B cell (primary cell): ENCODE measurements at regions not wholly inside any gene's neighbourhood (a gene's known extent, or its start where the extent isn't known, plus 50 kb on each side); places are given as distances from the start of the nearest gene placed in this dataset.
A peak's percentile ranks its signal among the peaks of the same experiment; 100 is the strongest.

Source experiments
- ATAC-seq: fragments of 200-7000 bp; cut with Tn5 transposase; one replicate; pipeline ENCODE4 v1.10.0; 2021; ENCODE audit warnings: low read depth, mild to moderate bottlenecking, moderate number of reproducible peaks, moderate library complexity
- CTCF ChIA-PET: fragments of 350-600 bp; sonication (Branson Sonifier 250); formaldehyde crosslinking; loops from one replicate; lab custom pipeline; 2021; ENCODE audit warnings: antibody characterized with exemption, inconsistent platforms; lab: Charles Lee
- POLR2A ChIA-PET: fragments of 350-600 bp; sonication (Branson Sonifier 250); formaldehyde crosslinking; loops from one replicate; lab custom pipeline; 2021; ENCODE audit warnings: antibody characterized with exemption; lab: Charles Lee
- DNase-seq: peaks from one replicate; pipeline ENCODE4 v3.0.0; 2013
- H2AFZ ChIP-seq: 2 replicates; pipeline ENCODE4 v1.6.1; 2012; ENCODE audit warnings: mild to moderate bottlenecking, low read depth, low read length; ENCODE audit not compliant: insufficient read depth, poor library complexity, severe bottlenecking
- H3K27ac ChIP-seq, 2 donors: 1 replicate in 1 of 2; 2 replicates in 1 of 2; pipeline ENCODE4 v1.5.1; 2012 to 2013; ENCODE audit warnings: low read length in 2 of 2, mild to moderate bottlenecking in 2 of 2, moderate library complexity in 1 of 2
- H3K27me3 ChIP-seq, 4 experiments: fragments of 200-600 bp in 1 of 4; sonication (generic) in 1 of 4; replicated peaks in 1 of 4; 1 replicate in 2 of 4; 2 replicates in 2 of 4; pipeline versions ENCODE4 v1.6.1 to v1.7.0; 2013 to 2016; ENCODE audit warnings: low read length in 3 of 4, mild to moderate bottlenecking in 2 of 4, mixed read lengths in 1 of 4, moderate library complexity in 1 of 4; ENCODE audit not compliant: insufficient read depth in 4 of 4, control insufficient read depth in 3 of 4; ENCODE audit errors: control extremely low read depth in 1 of 4
- H3K36me3 ChIP-seq, 2 experiments: replicated peaks in 1 of 2; 1 replicate in 1 of 2; 2 replicates in 1 of 2; pipeline versions ENCODE4 v1.6.1 to v1.7.1; 2013; ENCODE audit warnings: low read length in 1 of 2; ENCODE audit not compliant: insufficient read depth in 2 of 2, control insufficient read depth in 1 of 2; ENCODE audit errors: control extremely low read depth in 1 of 2, extremely low read depth in 1 of 2
- H3K4me1 ChIP-seq, 2 donors: fragments of 200-600 bp in 1 of 2; sonication (generic) in 1 of 2; 1 replicate in 1 of 2; 2 replicates in 1 of 2; pipeline versions ENCODE4 v1.5.1 to v1.6.1; 2013 to 2017; ENCODE audit warnings: low read length in 2 of 2; ENCODE audit not compliant: control insufficient read depth in 2 of 2, insufficient read depth in 2 of 2
- H3K4me2 ChIP-seq: replicated peaks from 2 replicates; pipeline ENCODE3; 2012; ENCODE audit warnings: mild to moderate bottlenecking, low read depth, low read length; ENCODE audit not compliant: poor library complexity, severe bottlenecking
- H3K4me3 ChIP-seq, 5 experiments: fragments of 200-600 bp in 1 of 5; sonication (generic) in 1 of 5; 1 replicate in 3 of 5; 2 replicates in 2 of 5; pipeline versions ENCODE4 v1.5.1 to v1.7.0; 2011 to 2016; ENCODE audit warnings: low read length in 4 of 5, mild to moderate bottlenecking in 4 of 5, low read depth in 2 of 5, control low read depth in 1 of 5, moderate library complexity in 1 of 5; ENCODE audit not compliant: insufficient read depth in 1 of 5; ENCODE audit errors: control extremely low read depth in 1 of 5, extremely low read depth in 1 of 5
- H3K79me2 ChIP-seq: fragments of 200-600 bp; sonication (generic); one replicate; pipeline ENCODE4 v1.6.0; 2016; ENCODE audit warnings: low read length; ENCODE audit not compliant: control insufficient read depth, insufficient read depth
- H3K9ac ChIP-seq: fragments of 200-600 bp; sonication (generic); 2 replicates; pipeline ENCODE4 v1.6.1; 2017; ENCODE audit warnings: mild to moderate bottlenecking, low read length, moderate library complexity
- H3K9me3 ChIP-seq, 3 donors: one replicate each; pipeline versions ENCODE4 v1.6.1 to v1.7.1; 2013; ENCODE audit warnings: low read length in 2 of 3; ENCODE audit not compliant: control insufficient read depth in 2 of 3, insufficient read depth in 1 of 3; ENCODE audit errors: control extremely low read depth in 1 of 3
- H4K20me1 ChIP-seq: 2 replicates; pipeline ENCODE4 v1.6.0; 2012; ENCODE audit warnings: mild to moderate bottlenecking, low read length; ENCODE audit not compliant: insufficient read depth, control insufficient read depth, poor library complexity, severe bottlenecking
- H3K27ac Mint-ChIP-seq: one replicate; pipeline ENCODE4 v1.8.0; 2021; ENCODE audit warnings: mixed read lengths
- H3K27me3 Mint-ChIP-seq: one replicate; pipeline ENCODE4 v1.8.0; 2021; ENCODE audit warnings: mixed read lengths
- H3K4me1 Mint-ChIP-seq: one replicate; pipeline ENCODE4 v1.8.0; 2021; ENCODE audit warnings: mixed read lengths
- H3K4me3 Mint-ChIP-seq: one replicate; pipeline ENCODE4 v1.8.0; 2021; ENCODE audit warnings: mixed read lengths
- H3K9me3 Mint-ChIP-seq: one replicate; pipeline ENCODE4 v1.8.0; 2022; ENCODE audit warnings: mixed read lengths; ENCODE audit not compliant: insufficient read depth
- EZH2 ChIP-seq: IDR thresholded peaks from 2 replicates; pipeline ENCODE4 v1.6.1; 2012; ENCODE audit warnings: borderline replicate concordance, low read depth, mild to moderate bottlenecking, moderate library complexity, low read length; ENCODE audit not compliant: insufficient read depth, poor library complexity, severe bottlenecking
- WGBS: methylation state at CpG from one replicate; pipeline ENCODE4 v1.1.5; 2013; ENCODE audit warnings: missing lambda C conversion rate; ENCODE audit not compliant: insufficient coverage; 5-methylcytosine and 5-hydroxymethylcytosine counted together
- intact Hi-C: fragments of 100-400 bp; cut with micrococcal nuclease; formaldehyde crosslinking; loops from one replicate; pipeline ENCODE4 v1.10.0; 2022
- TF ChIP-seq, protein P1 (sequence below): fragments of 200-600 bp; IDR thresholded peaks from one replicate; pipeline ENCODE4 v1.8.0; 2022; ENCODE audit warnings: antibody characterized with exemption, mild to moderate bottlenecking

DNA sequence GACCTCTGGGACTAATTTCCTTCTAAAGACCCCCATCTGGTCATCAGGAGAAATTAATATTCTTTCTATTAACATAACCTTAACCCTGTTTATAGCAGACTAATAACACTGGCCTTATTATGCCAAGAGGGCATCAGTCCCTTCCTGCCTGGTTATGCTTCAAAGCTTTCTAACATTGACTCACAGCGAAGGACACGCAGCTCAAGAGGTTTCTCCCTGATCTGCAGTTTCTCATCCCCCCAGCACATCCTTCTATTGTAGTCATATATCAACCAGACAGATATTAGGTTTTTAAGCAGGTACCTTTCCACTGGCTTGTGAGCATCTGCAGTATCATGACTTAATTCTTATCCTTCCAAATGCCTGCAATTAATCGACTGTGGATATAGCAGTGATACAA lies 100.0 kb upstream of the CXCR4 start:
- no peak for TF ChIP-seq EZH2
- TF ChIP-seq, protein P1, sequence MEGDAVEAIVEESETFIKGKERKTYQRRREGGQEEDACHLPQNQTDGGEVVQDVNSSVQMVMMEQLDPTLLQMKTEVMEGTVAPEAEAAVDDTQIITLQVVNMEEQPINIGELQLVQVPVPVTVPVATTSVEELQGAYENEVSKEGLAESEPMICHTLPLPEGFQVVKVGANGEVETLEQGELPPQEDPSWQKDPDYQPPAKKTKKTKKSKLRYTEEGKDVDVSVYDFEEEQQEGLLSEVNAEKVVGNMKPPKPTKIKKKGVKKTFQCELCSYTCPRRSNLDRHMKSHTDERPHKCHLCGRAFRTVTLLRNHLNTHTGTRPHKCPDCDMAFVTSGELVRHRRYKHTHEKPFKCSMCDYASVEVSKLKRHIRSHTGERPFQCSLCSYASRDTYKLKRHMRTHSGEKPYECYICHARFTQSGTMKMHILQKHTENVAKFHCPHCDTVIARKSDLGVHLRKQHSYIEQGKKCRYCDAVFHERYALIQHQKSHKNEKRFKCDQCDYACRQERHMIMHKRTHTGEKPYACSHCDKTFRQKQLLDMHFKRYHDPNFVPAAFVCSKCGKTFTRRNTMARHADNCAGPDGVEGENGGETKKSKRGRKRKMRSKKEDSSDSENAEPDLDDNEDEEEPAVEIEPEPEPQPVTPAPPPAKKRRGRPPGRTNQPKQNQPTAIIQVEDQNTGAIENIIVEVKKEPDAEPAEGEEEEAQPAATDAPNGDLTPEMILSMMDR, result no peak
- no peak for DNase-seq
- POLR2A ChIA-PET, result interaction anchor here (0.8 to 8.2 kb wide), 4 partner anchors 8 to 99 kb away, joined by 4 to 39 read pairs (median 22); no protein-coding TSS in a partner anchor
- H3K4me3 Mint-ChIP-seq, result peak overlapping the region; percentile 24
- CTCF ChIA-PET, result interaction anchor here (0.9 to 1.9 kb wide), 5 partner anchors 15 to 304 kb away, joined by 3 to 5 read pairs (median 4); no protein-coding TSS in a partner anchor
- no peak overlapping the region for H3K4me2 ChIP-seq
- peaks cover 64 to 76% of the 10 kb centered on the region in 2 donors for H3K4me1 ChIP-seq
- H3K9ac ChIP-seq, result no peak overlapping the region
- 36% methylated on average over 3 of the region's 3 CpGs for WGBS
- H3K4me1 Mint-ChIP-seq, result peaks cover 94% of the 10 kb centered on the region
- H3K4me3 ChIP-seq, result no peak overlapping the region
- H3K27ac ChIP-seq, result no peak overlapping the region
- peak overlapping the region; percentile 64 for H3K27ac Mint-ChIP-seq
- H3K27me3 Mint-ChIP-seq, result no peaks in the 10 kb centered on the region
- H4K20me1 ChIP-seq, result no peaks in the 10 kb centered on the region
- intact Hi-C loops, result no loop called here
- ATAC-seq, result no peak
- H3K9me3 Mint-ChIP-seq, result no peaks in the 10 kb centered on the region
- no peaks in the 10 kb centered on the region for H3K79me2 ChIP-seq
- no peaks in the 10 kb centered on the region for H3K27me3 ChIP-seq
- H2AFZ ChIP-seq, result no peak overlapping the region
- no peaks in the 10 kb centered on the region for H3K9me3 ChIP-seq
- H3K36me3 ChIP-seq, result no peaks in the 10 kb centered on the region

DNA sequence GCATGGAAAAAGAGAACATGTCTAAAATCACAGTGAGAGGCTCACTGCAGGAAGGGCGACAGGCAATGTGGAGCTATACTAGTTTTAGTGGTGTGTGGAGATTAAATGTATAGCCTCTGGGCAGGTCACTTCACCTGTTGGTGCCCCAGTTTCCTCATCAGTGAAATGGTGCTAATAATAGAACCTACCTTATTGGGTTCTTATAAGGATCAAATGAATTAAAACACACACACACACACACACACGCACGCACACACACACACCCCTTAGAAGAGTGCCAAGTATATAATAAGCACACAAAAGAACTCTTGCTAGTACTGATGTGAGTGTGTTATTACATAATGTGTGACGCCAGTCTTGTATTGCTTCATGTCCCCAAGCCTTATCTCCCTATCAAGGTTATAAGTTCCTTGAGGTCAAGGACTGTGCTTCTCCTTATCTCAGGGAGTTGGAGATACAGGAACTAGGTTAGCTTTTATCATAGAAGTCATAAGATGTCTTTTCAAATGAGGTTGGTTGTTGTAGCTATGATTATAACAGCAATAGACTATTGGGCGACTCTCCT lies 98.0 kb upstream of the CXCR4 start:
- Histone ChIP-seq H3K4me2 (no peak overlapping the region), H3K27me3 (no peaks in the 10 kb centered on the region), H3K27ac (no peak overlapping the region), H2AFZ (no peak overlapping the region), H4K20me1 (no peaks in the 10 kb centered on the region), H3K4me3 (no peak overlapping the region), H3K36me3 (no peaks in the 10 kb centered on the region), H3K4me1 (peaks cover 68 to 78% of the 10 kb centered on the region in 2 donors), H3K9ac (no peak overlapping the region), H3K9me3 (no peaks in the 10 kb centered on the region), H3K79me2 (no peaks in the 10 kb centered on the region)
- Mint-ChIP-seq H3K27ac (peak overlapping the region; percentile 70), H3K9me3 (no peaks in the 10 kb centered on the region), H3K4me3 (no peak overlapping the region), H3K27me3 (no peaks in the 10 kb centered on the region), H3K4me1 (peaks cover 97% of the 10 kb centered on the region)
- ATAC-seq, result no peak
- WGBS, result 100% methylated on average over 1 of the region's 5 CpGs
- TF ChIP-seq, protein P1, result no peak
- no peak for TF ChIP-seq EZH2
- CTCF ChIA-PET, result interaction anchor here (0.8 to 2.6 kb wide), 7 partner anchors 9 to 218 kb away, joined by 3 to 9 read pairs (median 5); no protein-coding TSS in a partner anchor
- POLR2A ChIA-PET, result interaction anchor here (1.0 to 8.2 kb wide), 6 partner anchors 8 to 97 kb away, joined by 3 to 39 read pairs (median 16); no protein-coding TSS in a partner anchor
- intact Hi-C loops, result no loop called here
- DNase-seq, result no peak
